ENCODE measurements at regions not wholly inside any gene's neighbourhood (a gene's known extent, or its start where the extent isn't known, plus 50 kb on each side); places are given as distances from the start of the nearest gene placed in this dataset.

DNA sequence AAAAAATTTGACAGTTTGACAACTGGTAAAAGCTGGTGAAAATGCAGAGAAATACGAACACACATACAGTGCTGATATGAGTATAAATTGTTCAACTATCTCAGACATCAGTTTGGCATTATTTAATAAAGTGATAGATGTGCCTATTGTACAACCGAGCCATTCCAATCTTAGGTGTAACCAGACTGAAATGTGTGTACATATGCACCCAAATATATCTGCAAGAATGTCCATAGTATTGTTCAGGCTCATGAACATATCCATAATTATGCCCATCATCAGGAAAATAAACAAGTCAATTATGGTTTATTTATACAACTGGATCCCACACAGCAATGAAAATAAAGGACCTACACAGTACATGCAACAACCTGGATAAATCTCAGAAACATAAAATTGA, 188.9 kb upstream of the DDX53 start:
- Histone ChIP-seq H3K4me1 (ENCODE audit: control insufficient read depth, extremely low read depth, insufficient read depth, low read length) (no peaks in the 10 kb centered on the region), H3K9me3 (ENCODE audit: control insufficient read depth, insufficient read depth, low read depth, low read length) (no peaks in the 10 kb centered on the region), H3K4me2 (ENCODE audit: extremely low read depth, insufficient read depth, low read length) (no peak overlapping the region), H3K4me3 (replicated peaks in 1 of 4; ENCODE audit: control extremely low read depth in 1 of 4, insufficient read depth in 1 of 4, low read depth in 3 of 4, low read length in 4 of 4) (no peak overlapping the region), H4K20me1 (ENCODE audit: control insufficient read depth, extremely low read depth, insufficient read depth, low read length) (no peaks in the 10 kb centered on the region), H3K79me2 (ENCODE audit: control insufficient read depth, insufficient read depth, low read length) (no peaks in the 10 kb centered on the region), H2AFZ (ENCODE audit: low read length) (no peak overlapping the region), H3K9ac (ENCODE audit: insufficient read depth, low read length) (no peak overlapping the region), H3K27me3 (ENCODE audit: control insufficient read depth, insufficient read depth, low read length) (no peaks in the 10 kb centered on the region), H3K27ac (ENCODE audit: insufficient read depth, low read length) (no peak overlapping the region), H3K36me3 (ENCODE audit: control insufficient read depth, insufficient read depth, low read length) (no peaks in the 10 kb centered on the region)
- no peak for DNase-seq (ENCODE audit: low read depth in 2 of 2)
- no peak for TF ChIP-seq EZH2 (IDR thresholded peaks at IDR 0.05; ENCODE audit: low read length, missing control alignments)
- TF ChIP-seq, protein P1, sequence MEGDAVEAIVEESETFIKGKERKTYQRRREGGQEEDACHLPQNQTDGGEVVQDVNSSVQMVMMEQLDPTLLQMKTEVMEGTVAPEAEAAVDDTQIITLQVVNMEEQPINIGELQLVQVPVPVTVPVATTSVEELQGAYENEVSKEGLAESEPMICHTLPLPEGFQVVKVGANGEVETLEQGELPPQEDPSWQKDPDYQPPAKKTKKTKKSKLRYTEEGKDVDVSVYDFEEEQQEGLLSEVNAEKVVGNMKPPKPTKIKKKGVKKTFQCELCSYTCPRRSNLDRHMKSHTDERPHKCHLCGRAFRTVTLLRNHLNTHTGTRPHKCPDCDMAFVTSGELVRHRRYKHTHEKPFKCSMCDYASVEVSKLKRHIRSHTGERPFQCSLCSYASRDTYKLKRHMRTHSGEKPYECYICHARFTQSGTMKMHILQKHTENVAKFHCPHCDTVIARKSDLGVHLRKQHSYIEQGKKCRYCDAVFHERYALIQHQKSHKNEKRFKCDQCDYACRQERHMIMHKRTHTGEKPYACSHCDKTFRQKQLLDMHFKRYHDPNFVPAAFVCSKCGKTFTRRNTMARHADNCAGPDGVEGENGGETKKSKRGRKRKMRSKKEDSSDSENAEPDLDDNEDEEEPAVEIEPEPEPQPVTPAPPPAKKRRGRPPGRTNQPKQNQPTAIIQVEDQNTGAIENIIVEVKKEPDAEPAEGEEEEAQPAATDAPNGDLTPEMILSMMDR (conservative IDR thresholded peaks at IDR 0.05 in 1 of 2, IDR thresholded peaks at IDR 0.05 in 1 of 2; ENCODE audit: low read depth in 1 of 2, low read length in 2 of 2) = no peak

DNA sequence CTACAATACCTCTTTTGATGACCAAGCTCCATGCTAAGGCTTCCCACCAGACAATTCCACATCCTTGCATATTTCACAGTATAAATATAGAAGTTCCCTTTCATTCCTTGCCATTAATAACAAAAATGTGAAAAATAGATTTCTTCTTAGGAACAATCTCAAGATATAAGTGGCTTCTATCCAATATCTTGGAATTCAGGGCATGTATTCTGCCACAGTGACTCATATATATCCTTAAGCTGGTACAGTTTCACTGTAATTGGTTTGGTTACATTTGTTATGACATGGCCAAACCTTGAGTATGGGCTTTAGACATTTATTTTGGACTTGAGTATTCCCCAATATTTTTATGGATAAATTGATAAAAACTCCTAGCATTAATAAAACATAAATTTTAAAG, 181.7 kb upstream of the DDX53 start:
- H4K20me1 ChIP-seq (ENCODE audit: control insufficient read depth, extremely low read depth, insufficient read depth, low read length) = no peaks in the 10 kb centered on the region
- H3K9me3 ChIP-seq (ENCODE audit: control insufficient read depth, insufficient read depth, low read depth, low read length) = no peaks in the 10 kb centered on the region
- H3K27ac ChIP-seq (ENCODE audit: insufficient read depth, low read length) = no peak overlapping the region
- H3K79me2 ChIP-seq (ENCODE audit: control insufficient read depth, insufficient read depth, low read length) = no peaks in the 10 kb centered on the region
- no peaks in the 10 kb centered on the region for H3K36me3 ChIP-seq (ENCODE audit: control insufficient read depth, insufficient read depth, low read length)
- H3K27me3 ChIP-seq (ENCODE audit: control insufficient read depth, insufficient read depth, low read length) = no peaks in the 10 kb centered on the region
- no peaks in the 10 kb centered on the region for H3K4me1 ChIP-seq (ENCODE audit: control insufficient read depth, extremely low read depth, insufficient read depth, low read length)
- H2AFZ ChIP-seq (ENCODE audit: low read length) = no peak overlapping the region
- TF ChIP-seq, protein P1 (conservative IDR thresholded peaks at IDR 0.05 in 1 of 2, IDR thresholded peaks at IDR 0.05 in 1 of 2; ENCODE audit: low read depth in 1 of 2, low read length in 2 of 2) = no peak
- TF ChIP-seq EZH2 (IDR thresholded peaks at IDR 0.05; ENCODE audit: low read length, missing control alignments) = no peak
- no peak overlapping the region for H3K9ac ChIP-seq (ENCODE audit: insufficient read depth, low read length)
- no peak overlapping the region for H3K4me2 ChIP-seq (ENCODE audit: extremely low read depth, insufficient read depth, low read length)
- DNase-seq (ENCODE audit: low read depth in 2 of 2) = peak; percentile 3 to 35
- no peak overlapping the region for H3K4me3 ChIP-seq (replicated peaks in 1 of 4; ENCODE audit: control extremely low read depth in 1 of 4, insufficient read depth in 1 of 4, low read depth in 3 of 4, low read length in 4 of 4)

DNA sequence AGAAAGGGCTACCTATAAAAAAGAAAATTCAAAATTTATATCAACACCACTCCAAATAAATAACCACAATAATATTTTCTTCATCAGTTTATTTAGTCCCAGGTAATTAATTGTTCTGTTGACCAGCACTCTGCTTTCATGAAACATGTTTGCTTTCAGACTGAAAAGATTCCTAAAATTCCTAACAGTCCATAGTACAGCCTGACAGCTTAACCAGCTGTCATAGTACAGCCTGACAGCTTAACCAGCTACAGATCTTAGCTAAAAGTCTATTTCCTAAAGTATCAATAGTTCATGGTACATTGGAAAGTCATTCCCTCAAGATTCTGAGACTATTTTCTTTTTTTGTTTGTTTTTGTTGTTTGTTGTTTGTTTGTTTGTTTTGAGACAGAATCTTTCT, 144.1 kb upstream of the DDX53 start:
- Histone ChIP-seq H3K27me3 (ENCODE audit: control insufficient read depth, insufficient read depth, low read length) (no peaks in the 10 kb centered on the region), H3K36me3 (ENCODE audit: control insufficient read depth, insufficient read depth, low read length) (no peaks in the 10 kb centered on the region), H3K4me3 (replicated peaks in 1 of 4; ENCODE audit: control extremely low read depth in 1 of 4, insufficient read depth in 1 of 4, low read depth in 3 of 4, low read length in 4 of 4) (no peak overlapping the region), H4K20me1 (ENCODE audit: control insufficient read depth, extremely low read depth, insufficient read depth, low read length) (no peaks in the 10 kb centered on the region), H3K4me2 (ENCODE audit: extremely low read depth, insufficient read depth, low read length) (no peak overlapping the region), H2AFZ (ENCODE audit: low read length) (no peak overlapping the region), H3K4me1 (ENCODE audit: control insufficient read depth, extremely low read depth, insufficient read depth, low read length) (no peaks in the 10 kb centered on the region), H3K79me2 (ENCODE audit: control insufficient read depth, insufficient read depth, low read length) (no peaks in the 10 kb centered on the region), H3K27ac (ENCODE audit: insufficient read depth, low read length) (no peak overlapping the region), H3K9me3 (ENCODE audit: control insufficient read depth, insufficient read depth, low read depth, low read length) (no peaks in the 10 kb centered on the region), H3K9ac (ENCODE audit: insufficient read depth, low read length) (no peak overlapping the region)
- TF ChIP-seq EZH2 (IDR thresholded peaks at IDR 0.05; ENCODE audit: low read length, missing control alignments) = no peak
- TF ChIP-seq, protein P1 (conservative IDR thresholded peaks at IDR 0.05 in 1 of 2, IDR thresholded peaks at IDR 0.05 in 1 of 2; ENCODE audit: low read depth in 1 of 2, low read length in 2 of 2) = no peak
- DNase-seq (ENCODE audit: low read depth in 2 of 2) = no peak

Data from fibroblast of lung (primary cell).